HCEC 1CT (cell line): ENCODE measurements at regions not wholly inside any gene's neighbourhood (a gene's known extent, or its start where the extent isn't known, plus 50 kb on each side); places are given as distances from the start of the nearest gene placed in this dataset.
"Not testable (repeated sequence)": the region's sequence is repeated elsewhere in the genome, so short reads cannot be mapped to it uniquely, and the experiment has no call there.

Source experiments
- DNase-seq: peaks from one replicate; pipeline ENCODE4 v3.0.0-alpha.2; 2017

DNA sequence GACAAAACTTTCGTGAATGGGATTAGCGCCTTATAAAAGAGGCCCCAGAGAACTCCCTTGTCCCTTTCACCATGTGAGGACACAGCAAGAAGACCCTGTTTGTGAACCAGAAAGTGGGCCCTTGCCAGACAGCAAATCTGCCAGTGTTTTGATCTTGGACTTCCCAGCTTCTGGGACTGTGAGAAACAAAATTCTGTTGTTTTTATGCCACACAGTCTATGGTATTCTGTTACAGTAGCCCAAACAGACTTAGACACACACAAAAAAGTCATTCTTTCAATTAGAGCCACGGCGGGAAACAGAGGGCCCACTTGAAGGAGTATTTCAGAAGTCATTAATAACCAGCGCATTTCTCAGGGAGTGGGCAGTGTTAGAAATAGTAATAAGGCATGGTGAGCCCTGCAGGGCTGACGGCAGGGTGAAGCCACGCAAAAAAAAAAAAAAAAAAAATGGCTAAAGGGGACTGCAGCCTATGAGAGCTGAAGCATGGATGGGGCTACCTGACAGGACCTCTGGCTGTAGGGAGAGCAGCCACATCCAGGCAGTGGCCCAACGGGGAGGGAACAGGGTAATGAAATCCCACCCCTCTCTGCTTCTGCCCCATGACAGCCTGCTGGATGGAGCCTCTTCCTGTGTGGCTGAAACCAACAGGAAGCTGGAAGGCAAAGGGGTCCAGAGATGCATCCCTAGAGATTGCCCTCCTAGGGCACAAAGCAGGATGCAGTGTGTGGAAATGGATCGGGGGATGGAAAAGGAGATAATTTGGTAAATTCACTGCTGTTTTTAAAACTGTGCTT lies 189.3 kb downstream of the KCNS3 start:
- DNase-seq = no peak

DNA sequence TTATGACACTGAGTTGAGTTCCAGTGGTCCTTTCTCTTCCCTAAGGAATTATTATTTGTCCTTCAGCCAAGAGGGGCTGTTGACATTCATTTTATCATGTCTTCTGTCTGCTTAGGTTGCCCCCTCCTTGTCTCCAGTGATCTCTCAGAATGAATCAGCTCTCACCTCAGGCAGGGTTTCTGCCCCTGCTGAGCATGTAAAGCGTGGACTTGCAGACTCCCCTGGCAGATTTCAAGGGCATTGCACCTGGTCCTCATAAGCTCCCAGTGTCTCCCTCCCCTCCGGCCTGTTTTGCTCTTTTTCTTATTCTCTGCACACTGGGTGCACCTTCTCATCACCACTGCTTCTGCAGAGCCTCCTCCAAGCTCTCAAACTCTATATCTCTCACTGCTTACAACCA lies 188.4 kb downstream of the KCNS3 start:
- no peak for DNase-seq

DNA sequence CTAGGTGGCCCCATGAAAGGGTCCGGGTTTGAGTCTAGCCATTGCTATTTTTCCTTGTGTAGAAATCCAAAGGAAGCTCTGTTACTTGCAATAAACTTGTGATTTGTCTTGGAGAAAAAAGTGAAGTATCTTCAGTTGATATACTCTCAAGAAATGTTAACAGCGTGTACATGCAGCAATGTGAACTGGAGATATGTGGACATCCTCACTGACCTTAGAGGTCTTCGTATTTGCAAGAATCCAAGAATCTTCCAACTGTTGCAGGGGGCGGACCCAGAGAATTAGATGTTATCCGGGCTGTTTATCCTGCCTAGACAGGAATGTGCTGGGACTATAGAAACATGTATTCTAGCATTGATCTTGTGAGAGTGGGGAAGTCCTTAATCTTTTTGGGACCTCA lies 187.6 kb downstream of the KCNS3 start:
- DNase-seq = peak; percentile 35

DNA sequence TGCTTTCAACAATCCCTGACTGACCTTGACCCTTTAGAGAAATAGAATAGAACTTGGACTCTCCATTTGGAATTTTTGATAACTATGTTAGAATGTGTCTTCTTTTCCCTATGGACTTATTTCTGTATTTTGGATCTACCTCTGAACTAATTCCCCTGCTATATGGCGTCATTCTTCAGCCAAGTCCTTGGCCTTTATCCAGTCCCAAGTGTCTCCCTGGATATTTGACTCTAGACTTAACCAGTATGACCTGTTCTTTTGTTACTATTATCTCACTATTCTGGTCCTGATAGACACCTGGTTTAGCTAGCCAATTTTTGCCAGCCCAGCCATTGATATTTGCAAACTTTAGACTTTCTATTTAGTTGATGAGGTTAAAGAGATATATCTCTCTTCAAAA lies 186.8 kb downstream of the KCNS3 start:
- no peak for DNase-seq

DNA sequence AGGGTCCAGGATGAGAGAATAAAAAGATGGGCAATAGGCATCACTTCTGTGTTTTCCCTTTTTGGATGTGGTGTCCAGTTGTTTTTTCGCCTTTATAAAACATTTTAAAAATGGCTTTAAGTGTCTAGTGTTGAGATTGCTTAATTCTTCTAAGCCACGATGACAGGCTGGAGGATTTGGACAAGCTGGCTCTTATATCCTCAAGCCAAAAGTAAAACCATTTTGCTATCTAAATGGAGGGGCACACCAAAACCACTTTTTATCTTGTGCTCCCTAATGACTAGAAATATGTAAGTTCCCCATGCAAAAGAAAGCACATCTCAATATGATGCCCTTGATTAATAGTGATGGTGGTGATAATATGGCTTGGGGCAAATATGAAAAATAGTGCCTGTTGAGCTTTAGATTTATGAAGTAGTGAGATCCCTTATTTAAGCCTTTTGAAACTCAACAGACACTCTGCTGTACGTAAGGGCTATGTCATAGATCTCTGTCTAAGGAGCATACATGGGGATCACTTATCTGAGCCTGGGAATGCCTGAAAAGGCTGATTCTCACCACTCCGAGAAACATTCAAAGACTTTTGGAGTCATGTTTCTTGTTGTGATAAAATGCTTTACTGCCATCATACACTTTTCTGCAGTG lies 185.5 kb downstream of the KCNS3 start:
- DNase-seq = no peak

DNA sequence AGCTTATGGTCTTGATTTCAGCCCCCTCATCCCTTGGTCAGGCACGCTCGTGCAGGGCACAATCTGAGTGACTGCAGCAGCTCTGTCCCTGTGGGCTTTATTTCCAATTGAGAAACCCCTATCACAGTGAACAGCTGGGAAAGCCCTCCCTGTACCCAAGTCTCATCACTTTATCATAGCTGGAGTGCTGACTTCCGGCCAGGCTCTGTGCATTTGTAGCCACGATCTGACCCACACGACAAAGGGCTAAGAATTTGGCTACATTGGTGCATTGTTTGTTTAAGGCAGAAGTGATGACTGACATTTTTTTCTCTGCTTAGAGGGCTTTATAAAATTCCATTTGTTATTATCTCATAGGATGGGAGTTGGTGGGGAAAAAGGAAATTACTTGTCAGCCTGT lies 184.4 kb downstream of the KCNS3 start:
- DNase-seq = peak; percentile 48

DNA sequence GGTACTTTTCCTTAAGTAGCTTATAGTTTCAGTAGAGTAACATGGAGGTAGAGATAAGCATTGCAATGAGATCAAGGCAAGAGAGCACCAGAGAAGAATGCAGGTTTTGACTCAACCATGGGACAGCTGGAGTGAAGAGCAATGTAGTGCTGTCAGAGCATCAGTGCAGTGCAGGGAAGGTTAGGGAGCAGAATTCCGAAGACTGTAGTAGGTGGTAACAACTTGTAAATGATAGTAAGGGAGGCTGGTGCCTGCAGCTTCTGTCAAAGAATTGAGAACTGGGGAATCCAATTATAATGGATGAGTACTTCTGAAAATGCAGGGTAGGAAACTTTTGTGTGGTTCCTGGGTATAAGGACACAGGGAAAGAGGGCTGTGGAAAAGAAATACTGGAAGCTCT lies 183.2 kb downstream of the KCNS3 start:
- DNase-seq = no peak

DNA sequence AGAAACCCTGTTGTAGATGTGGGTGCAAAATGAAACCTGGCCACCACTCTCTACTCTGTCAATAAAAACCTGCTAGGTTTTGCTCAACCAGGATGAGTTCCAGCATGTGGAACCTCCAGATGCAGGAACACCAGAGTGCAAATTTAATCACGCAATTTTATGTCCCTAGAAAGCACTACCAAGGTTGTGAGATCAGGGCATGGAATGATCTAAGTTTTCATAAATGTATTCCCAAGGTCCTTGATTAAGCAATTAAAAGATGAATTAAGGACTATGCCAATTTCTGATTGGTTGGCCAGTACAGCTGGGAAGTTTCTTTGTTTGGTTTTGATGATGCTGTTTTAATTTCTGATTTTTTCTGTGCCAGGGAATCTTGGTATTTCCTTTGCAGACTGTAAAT lies 179.2 kb downstream of the KCNS3 start:
- DNase-seq = no peak

DNA sequence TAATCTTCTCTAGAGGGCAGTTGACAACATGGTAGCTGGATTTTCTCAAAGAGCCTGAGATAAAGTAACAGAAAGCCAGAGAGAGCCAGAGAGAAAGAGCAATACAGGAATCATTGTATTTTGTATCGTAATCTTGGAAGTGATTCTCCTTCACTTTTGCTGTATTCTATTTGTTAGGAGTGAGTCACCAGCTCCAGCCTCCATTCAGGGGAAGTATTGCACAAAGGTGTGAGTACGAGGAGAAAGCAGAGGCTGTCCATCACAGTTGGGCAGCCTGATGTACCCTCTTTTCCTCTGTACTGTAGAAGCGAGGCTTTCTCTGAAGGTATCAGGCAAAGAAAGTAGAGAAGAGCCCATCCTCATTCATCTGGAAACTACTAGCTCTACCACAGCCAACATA lies 176.8 kb downstream of the KCNS3 start:
- no peak for DNase-seq

DNA sequence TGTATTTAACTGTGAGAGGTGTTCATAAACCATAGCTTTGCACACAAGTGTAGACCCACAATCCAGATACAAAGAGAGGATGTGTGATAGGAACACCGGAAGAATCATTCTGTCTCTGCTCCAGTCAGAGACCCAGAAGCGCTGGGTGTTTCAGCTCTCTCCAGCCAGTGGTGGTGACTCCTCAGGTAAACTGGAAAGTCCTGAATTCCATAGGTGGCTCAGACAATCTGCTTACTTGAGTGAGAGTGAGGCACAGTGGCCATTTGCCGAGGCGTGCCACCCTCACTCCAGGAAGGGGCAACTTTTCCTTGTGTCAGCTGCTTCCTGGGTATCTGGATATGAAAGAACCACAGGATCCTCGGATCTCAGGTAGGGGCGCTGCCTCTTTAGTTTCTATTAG lies 171.5 kb downstream of the KCNS3 start:
- no peak for DNase-seq

DNA sequence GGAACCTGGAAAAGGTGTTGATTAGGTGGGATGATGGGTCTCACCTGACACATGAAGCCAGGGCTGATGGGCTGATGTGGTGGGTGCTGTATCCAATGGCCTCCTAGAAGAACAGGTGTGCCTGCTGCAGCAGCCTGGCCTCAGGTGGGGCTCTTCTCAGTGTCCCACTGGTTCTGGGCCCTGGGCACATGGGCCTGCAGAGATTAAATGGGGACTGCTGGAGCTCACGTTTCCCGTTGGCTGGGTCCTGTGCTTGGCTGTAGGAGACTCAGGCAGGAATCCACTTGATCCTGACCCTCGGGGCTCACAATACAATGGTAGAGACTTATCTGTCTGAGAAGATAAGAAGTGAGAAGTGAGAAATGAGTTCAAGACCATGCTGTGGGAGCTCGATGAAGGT lies 170.9 kb downstream of the KCNS3 start:
- no peak for DNase-seq

DNA sequence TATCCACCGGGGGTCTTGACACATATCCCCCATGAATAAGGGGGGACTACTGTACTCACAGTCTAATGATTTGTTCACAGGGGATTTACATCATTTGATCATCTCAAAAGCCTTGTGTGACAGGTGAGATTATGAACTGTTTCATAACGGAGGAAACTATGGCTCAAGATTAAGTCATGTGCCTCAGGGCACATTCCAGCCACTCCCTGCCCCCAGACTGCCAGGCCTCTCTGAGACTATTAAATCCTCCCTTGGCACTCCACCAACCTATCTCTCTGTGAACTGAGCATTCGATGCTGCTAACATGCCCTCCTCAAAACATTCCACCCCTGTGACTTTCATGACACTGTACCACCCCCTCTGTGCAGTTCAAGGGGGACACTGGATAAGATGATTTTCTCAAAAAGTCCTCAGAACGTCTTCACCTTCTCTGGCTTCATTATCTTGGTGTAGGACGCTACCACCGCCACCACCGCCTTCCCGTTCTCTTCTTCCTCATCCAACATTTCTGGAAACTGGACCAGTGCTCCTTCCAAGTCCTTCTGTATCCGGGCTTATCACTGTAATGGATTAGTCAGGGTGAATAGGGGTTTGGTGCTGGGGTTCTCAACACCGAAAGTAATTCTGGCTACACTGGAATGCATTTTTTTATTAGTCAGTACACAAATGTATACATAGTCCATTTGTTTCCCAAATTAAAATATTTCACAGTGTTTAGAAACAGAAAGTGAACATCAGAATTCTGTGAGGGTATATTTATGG lies 169.6 kb downstream of the KCNS3 start:
- peak; percentile 85 for DNase-seq

DNA sequence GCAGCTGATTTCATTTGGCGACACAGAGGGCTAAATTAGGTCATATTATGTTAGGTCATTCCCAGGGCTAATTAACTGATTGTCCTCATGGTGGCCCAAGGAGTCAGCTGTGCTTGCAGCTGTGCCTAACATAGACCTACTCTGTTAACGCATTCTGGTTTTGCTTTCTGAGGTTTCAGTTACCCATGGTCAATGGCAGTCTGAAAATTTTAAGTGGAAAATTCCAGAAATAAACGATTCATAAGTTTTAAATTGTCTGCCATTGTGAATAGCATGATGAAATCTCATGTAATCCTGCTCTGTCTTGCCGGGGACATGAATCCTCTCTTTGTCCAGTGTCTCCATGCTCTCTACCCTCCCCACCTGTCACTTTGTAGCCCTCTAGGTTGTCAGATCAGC lies 168.7 kb downstream of the KCNS3 start:
- no peak for DNase-seq

DNA sequence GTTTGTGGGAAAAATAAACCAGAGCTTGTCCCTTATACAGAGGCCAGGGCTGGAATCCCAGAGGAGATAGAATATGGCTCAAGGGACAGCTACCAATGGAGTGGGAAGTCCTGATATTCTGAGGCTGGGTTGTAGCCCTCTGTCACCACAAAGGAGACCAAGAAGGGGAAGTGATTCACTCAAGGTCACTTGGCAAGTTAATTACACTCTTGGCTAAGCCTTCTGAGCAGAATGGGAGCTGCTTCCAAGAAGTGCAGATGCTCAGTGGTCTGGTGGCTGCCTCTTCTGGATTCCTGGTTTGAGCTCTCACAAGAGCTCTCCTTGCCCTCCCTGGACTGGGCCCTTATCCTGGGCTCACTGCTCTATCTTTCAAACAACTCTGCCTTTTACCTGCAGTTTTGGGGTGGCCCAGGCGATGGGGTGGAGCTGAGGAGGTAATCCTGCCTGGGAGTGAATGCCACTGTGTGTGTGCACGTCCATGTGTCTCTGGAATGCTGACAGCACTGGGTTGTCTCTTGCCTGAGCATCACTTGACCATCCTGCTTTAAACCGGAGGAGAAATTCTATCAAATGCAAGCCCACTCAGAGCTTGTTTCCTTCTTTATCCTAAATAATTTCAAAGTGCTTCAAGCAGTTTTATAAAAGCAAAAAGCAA lies 168.2 kb downstream of the KCNS3 start:
- DNase-seq = peak; percentile 59

DNA sequence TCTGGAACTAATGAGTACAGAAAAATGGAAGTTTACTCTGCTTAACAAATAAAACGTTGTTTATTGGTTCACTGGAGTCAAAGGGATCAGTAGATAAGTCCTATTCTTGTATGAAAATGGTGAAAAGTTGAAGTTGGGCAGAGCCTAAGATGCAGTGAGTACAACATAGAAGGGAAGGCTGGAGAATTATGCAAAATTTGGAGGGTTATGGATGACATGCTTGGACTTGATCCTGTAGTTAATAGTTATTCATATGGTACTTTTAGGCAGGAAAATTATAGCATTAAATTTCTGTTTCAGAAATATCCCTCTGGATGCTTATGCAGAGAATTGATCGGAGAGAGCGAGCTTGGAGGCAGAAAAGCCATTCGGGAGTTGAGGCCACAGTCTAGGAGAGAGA lies 167.6 kb downstream of the KCNS3 start:
- no peak for DNase-seq

DNA sequence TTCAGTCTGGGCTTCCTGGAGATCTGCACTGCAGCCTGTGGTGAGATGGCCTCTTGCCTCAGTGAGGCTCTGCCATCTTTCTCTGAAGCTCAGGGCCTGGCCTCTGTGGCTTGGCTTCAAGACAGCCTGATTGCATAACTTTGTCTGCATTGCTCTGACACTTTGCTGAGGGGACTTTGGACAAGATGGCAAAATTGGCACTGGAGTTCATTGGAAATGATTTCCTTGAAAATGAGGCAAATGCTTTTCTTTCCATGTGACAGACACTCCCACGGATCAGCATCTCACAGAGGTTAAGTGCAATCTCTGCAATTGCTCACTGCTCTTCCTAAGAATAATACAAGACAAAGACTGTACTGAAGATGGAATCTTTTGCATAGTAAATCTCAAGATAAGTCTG lies 166.8 kb downstream of the KCNS3 start:
- DNase-seq = no peak

DNA sequence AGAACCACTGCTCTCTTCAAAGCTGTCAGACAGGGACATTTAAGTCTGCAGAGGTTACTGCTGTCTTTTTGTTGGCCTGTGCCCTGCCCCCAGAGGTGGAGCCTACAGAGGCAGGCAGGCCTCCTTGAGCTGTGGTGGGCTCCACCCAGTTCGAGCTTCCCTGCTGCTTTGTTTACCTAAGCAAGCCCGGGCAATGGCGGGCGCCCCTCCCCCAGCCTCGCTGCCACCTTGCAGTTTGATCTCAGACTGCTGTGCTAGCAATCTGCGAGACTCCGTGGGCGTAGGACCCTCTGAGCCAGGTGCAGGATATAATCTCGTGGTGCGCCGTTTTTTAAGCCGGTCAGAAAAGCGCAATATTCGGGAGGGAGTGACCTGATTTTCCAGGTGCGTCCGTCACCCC lies 138.9 kb downstream of the KCNS3 start:
- DNase-seq = not testable (repeated sequence)

DNA sequence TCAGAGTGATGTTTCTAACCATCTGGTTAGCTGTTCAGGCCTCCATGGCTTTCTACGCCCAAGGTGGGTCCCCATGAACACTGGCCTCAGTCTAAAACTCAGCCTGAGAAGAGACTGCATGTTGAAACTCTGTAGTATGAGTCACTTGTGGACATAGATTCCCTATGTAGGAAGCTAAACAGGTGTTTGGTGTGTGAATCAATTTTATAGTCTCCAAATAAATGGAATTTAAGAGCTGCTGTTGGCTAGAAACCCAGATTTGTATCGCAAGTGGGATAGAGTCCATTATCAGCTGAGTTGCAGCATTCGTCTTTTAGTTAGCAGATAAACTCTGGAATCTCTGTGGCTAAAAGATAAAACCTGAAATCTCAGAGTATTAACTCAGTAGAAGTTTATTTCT lies 131.4 kb downstream of the KCNS3 start:
- DNase-seq = peak; percentile 5

DNA sequence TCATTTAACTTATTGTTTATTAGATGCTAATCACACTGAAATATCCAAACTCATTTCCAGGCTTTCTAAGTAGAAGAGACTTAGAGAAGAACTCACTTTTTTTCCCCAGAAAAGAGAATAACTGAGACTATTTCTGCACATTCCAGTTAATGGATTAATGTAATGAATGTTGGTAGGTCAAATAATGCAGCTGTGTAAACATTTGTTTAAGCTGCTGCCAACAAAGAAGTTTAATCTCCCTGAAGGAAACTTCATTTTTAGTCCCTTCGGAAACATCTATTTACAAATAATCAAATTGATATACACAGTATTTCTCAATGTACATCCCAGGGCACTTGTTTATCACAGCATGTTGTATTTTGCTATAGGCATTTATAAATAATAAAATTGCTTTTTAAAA lies 126.9 kb downstream of the KCNS3 start:
- no peak for DNase-seq

DNA sequence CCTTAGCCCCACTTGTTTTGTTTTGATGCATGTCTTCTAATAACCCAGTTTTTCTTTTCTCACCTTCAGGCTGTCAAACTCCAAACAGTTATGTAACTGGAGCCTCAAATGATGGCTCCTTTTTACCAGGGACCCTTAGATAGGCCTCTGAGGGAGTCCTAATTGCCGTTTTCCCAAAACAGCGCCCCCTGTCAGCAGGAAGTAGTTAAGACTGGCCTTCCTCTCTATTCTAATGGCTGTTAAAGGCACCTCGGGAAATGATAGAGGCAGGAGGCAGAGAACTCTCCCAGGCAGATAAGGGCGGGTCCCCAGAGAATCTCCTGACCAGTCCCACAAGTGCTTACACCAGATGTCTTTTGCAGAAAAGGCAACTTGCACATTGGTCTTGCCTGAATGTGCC lies 123.2 kb downstream of the KCNS3 start:
- DNase-seq = no peak

DNA sequence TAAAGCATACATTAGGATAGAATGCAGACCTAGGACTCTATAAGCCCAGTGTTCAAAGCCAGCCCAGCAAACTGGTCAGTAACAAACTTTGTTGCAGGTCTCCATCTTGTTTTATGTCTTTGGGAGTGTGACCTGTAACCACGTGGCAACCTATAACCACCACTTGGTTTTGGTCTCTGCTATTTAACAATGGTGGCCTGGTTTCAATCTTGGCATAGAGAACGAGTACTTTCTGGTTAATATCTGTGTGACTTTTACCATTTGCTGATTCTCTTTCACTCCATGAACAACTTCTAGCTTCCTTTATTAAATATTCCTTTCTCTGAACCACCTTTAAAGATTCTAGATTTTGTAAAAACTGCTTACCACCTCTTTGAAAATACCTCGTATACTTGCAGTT lies 118.5 kb downstream of the KCNS3 start:
- DNase-seq = no peak

DNA sequence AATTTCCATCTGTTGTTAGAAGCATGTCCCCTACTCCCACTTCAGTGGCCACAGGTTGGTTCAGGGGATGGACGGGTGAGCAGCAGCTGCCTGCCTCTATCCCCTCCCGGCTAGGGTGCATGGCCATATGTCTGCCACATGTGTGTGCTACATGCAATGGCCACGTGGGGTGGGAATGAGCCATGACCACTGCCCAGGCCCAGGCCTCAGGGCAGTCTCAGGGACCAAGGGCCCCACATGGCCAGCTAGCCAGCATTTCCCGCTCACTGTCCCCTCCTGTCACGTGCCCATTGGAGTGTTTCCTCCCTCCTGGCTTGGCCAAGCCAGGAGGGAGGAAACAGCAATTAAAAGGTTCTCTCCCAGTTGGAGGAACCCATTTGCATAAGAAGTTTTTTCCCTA lies 117.1 kb downstream of the KCNS3 start:
- DNase-seq = no peak
